OCI-LY7 (cell line): ENCODE measurements at regions not wholly inside any gene's neighbourhood (a gene's known extent, or its start where the extent isn't known, plus 50 kb on each side); places are given as distances from the start of the nearest gene placed in this dataset.

ENCODE experiments used
- BruUV-seq: library from RNA; stranded (reverse); fragments of 400-500 nt; replicated peaks from 2 replicates; lab custom pipeline; 2021; lab: Mats Ljungman, UMichigan
- CTCF ChIA-PET: fragments of 300-600 bp; sonication (Branson Sonifier 250); formaldehyde crosslinking; loops from one replicate; lab custom pipeline; 2022; ENCODE audit warnings: antibody characterized with exemption; ENCODE audit not compliant: unreplicated experiment; lab: Charles Lee
- POLR2A ChIA-PET: fragments of 300-600 bp; sonication (Branson Sonifier 250); formaldehyde crosslinking; loops from one replicate; lab custom pipeline; 2022; ENCODE audit warnings: antibody characterized with exemption; lab: Charles Lee
- DNase-seq: peaks from one replicate; pipeline ENCODE4 v3.0.0-alpha.2; 2015; ENCODE audit warnings: low spot score
- H2AFZ ChIP-seq: fragments of 200-600 bp; sonication (generic), shearing (Covaris generic); 2 replicates; pipeline ENCODE4 v1.6.1; 2014; ENCODE audit warnings: mild to moderate bottlenecking, antibody characterized with exemption, low read length, moderate library complexity
- H3K27ac ChIP-seq: fragments of 200-600 bp; sonication (generic); 2 replicates; pipeline ENCODE4 v1.5.1; 2014; ENCODE audit warnings: mixed run types, low read depth, mild to moderate bottlenecking, moderate library complexity, low read length, inconsistent platforms; ENCODE audit not compliant: poor library complexity, severe bottlenecking
- H3K36me3 ChIP-seq: fragments of 200-600 bp; sonication (generic); 2 replicates; pipeline ENCODE4 v1.6.1; 2014; ENCODE audit warnings: mild to moderate bottlenecking, antibody characterized with exemption, low read length, moderate library complexity, mixed read lengths; ENCODE audit not compliant: insufficient read depth
- H3K4me1 ChIP-seq: fragments of 200-600 bp; sonication (generic); 2 replicates; pipeline ENCODE4 v1.5.1; 2014; ENCODE audit warnings: mild to moderate bottlenecking, low read length; ENCODE audit not compliant: insufficient read depth, poor library complexity, severe bottlenecking
- H3K4me2 ChIP-seq: fragments of 200-600 bp; sonication (generic); 2 replicates; pipeline ENCODE4 v1.6.1; 2014; ENCODE audit warnings: mild to moderate bottlenecking, low read length
- H3K4me3 ChIP-seq: fragments of 200-600 bp; sonication (generic); 2 replicates; pipeline ENCODE4 v1.5.1; 2014; ENCODE audit warnings: mild to moderate bottlenecking, low read depth, low read length; ENCODE audit not compliant: poor library complexity, severe bottlenecking
- H3K79me2 ChIP-seq: fragments of 200-600 bp; sonication (generic); 2 replicates; pipeline ENCODE4 v1.6.1; 2016; ENCODE audit warnings: low read depth, mild to moderate bottlenecking, low read length, moderate library complexity, mixed read lengths; ENCODE audit not compliant: insufficient read depth
- H3K9me2 ChIP-seq: fragments of 200-600 bp; sonication (generic); 2 replicates; pipeline ENCODE4 v1.6.1; 2016; ENCODE audit warnings: mild to moderate bottlenecking, low read length, mixed read lengths; ENCODE audit not compliant: insufficient read depth
- H3K9me3 ChIP-seq: fragments of 200-600 bp; sonication (generic); 2 replicates; pipeline ENCODE4 v1.6.1; 2014; ENCODE audit warnings: mild to moderate bottlenecking, mixed run types, low read length, mixed read lengths
- H4K20me1 ChIP-seq: fragments of 200-600 bp; sonication (generic); 2 replicates; pipeline ENCODE4 v1.6.1; 2014; ENCODE audit warnings: mild to moderate bottlenecking, antibody characterized with exemption, low read length, moderate library complexity, mixed read lengths; ENCODE audit not compliant: insufficient read depth
- EZH2phosphoT487 ChIP-seq: fragments of 200-600 bp; sonication (generic); IDR thresholded peaks from 2 replicates; pipeline ENCODE4 v1.6.1; 2018; ENCODE audit warnings: low read depth, borderline replicate concordance, mild to moderate bottlenecking, mixed run types, antibody characterized with exemption, low read length, moderate library complexity, mixed read lengths
- intact Hi-C: fragments of 100-400 bp; cut with micrococcal nuclease; formaldehyde crosslinking; loops from one replicate; pipeline ENCODE4 v1.10.0; 2022; ENCODE audit not compliant: unreplicated experiment
- TF ChIP-seq, protein P1 (sequence below): fragments of 200-600 bp; sonication (generic); conservative IDR thresholded peaks from 2 replicates; pipeline ENCODE4 v1.5.1; 2014; ENCODE audit warnings: mild to moderate bottlenecking, antibody characterized with exemption, low read length, moderate library complexity, mixed read lengths

DNA sequence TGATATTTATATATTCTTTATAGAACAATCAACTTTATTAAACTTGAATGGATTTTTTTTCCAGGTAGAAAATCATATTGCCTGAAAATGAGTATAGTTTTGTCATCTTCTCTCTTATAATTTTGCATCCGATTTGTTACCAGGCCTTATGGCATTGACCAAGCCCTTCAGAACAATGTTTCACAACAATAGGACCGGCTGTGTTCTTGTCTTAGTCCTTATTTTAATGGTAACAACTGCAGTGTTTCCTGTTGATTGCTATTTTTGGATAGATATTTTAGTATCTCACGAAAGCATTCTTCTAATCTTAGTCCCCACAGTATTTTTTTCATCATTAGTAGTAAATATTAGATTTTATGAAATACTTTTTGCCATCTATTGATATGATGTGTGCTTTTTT is 88.1 kb upstream of the ANKRD34C start:
- TF ChIP-seq, protein P1, sequence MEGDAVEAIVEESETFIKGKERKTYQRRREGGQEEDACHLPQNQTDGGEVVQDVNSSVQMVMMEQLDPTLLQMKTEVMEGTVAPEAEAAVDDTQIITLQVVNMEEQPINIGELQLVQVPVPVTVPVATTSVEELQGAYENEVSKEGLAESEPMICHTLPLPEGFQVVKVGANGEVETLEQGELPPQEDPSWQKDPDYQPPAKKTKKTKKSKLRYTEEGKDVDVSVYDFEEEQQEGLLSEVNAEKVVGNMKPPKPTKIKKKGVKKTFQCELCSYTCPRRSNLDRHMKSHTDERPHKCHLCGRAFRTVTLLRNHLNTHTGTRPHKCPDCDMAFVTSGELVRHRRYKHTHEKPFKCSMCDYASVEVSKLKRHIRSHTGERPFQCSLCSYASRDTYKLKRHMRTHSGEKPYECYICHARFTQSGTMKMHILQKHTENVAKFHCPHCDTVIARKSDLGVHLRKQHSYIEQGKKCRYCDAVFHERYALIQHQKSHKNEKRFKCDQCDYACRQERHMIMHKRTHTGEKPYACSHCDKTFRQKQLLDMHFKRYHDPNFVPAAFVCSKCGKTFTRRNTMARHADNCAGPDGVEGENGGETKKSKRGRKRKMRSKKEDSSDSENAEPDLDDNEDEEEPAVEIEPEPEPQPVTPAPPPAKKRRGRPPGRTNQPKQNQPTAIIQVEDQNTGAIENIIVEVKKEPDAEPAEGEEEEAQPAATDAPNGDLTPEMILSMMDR: no peak
- TF ChIP-seq EZH2phosphoT487: no peak
- POLR2A ChIA-PET: no interaction called here
- CTCF ChIA-PET: no interaction called here

DNA sequence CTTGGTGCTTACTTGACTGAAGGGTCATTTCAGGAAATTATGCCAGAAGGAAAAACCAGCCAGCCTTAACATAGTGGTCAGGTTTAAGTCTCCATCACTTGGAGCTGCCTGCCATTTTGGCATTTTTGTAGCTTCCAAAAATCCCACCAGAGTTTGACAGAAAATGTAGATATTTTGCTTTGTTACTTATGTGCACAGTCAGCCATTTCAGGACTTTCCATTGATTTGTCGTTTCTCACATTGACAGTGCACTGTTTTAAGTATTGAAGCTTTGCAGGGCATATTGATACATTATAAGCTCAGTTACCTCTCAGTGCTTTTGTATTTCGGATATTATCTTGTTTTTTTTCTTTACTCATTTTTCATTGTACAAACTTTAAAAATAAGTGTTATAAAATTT is 89.0 kb upstream of the ANKRD34C start:
- Histone ChIP-seq H3K79me2 (no peaks in the 10 kb centered on the region), H3K4me1 (no peaks in the 10 kb centered on the region), H3K36me3 (no peaks in the 10 kb centered on the region), H2AFZ (no peak overlapping the region), H4K20me1 (no peaks in the 10 kb centered on the region), H3K4me3 (no peak overlapping the region), H3K9me2 (no peaks in the 10 kb centered on the region), H3K4me2 (no peak overlapping the region), H3K9me3 (no peaks in the 10 kb centered on the region), H3K27ac (no peak overlapping the region)
- ChIA-PET POLR2A (interaction anchor here (0.7 kb wide), 1 partner anchor 174 kb away, joined by 3 read pairs; no protein-coding TSS in a partner anchor), CTCF (no interaction called here)
- intact Hi-C loops: no loop called here
- no TSS peak for BruUV-seq
- no peak for DNase-seq
- TF ChIP-seq, protein P1: no peak
- TF ChIP-seq EZH2phosphoT487: no peak

More for the DNA sequence above, 88.1 kb upstream of the ANKRD34C start:
- no peaks in the 10 kb centered on the region for H4K20me1 ChIP-seq
- no peak for DNase-seq
- no peaks in the 10 kb centered on the region for H3K9me2 ChIP-seq
- H3K9me3 ChIP-seq: no peaks in the 10 kb centered on the region
- H2AFZ ChIP-seq: no peak overlapping the region
- no peak overlapping the region for H3K4me3 ChIP-seq
- no peaks in the 10 kb centered on the region for H3K4me1 ChIP-seq
- H3K4me2 ChIP-seq: no peak overlapping the region
- no peaks in the 10 kb centered on the region for H3K79me2 ChIP-seq
- no peaks in the 10 kb centered on the region for H3K36me3 ChIP-seq
- no TSS peak for BruUV-seq
- intact Hi-C loops: no loop called here
- no peak overlapping the region for H3K27ac ChIP-seq

DNA sequence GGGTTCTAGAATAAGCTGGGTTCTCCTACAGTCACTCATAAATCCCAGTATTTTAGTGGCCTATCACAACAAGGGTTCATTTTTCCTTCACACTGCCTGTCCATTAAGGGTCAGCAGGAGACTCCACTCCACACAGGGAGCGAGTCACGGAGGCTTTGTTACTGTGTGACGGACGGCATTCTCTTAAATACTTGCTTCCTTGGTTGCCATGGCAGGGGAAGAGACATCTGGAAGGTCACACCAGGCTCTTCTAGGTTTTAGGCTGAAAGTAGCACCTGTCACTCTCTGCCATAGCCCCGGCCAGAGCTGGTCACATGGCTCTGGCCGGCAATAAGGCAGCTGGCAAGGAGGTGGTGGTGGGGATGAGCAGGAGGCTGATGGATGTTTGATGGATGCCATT is 89.4 kb upstream of the ANKRD34C start:
- POLR2A ChIA-PET: interaction anchor here (0.7 kb wide), 2 partner anchors 85 to 175 kb away, joined by 3 read pairs; no protein-coding TSS in a partner anchor
- no peaks in the 10 kb centered on the region for H3K4me1 ChIP-seq

More for the DNA sequence above, 89.4 kb upstream of the ANKRD34C start:
- no peak overlapping the region for H3K4me3 ChIP-seq
- intact Hi-C loops: no loop called here
- H3K9me3 ChIP-seq: no peaks in the 10 kb centered on the region
- H2AFZ ChIP-seq: no peak overlapping the region
- H3K9me2 ChIP-seq: no peaks in the 10 kb centered on the region
- no peaks in the 10 kb centered on the region for H3K36me3 ChIP-seq
- H3K27ac ChIP-seq: no peak overlapping the region
- CTCF ChIA-PET: interaction anchor here (0.8 kb wide), 1 partner anchor 9 kb away, joined by 3 read pairs; no protein-coding TSS in a partner anchor
- TF ChIP-seq, protein P1: no peak
- no peaks in the 10 kb centered on the region for H4K20me1 ChIP-seq
- H3K4me2 ChIP-seq: no peak overlapping the region
- DNase-seq: no peak
- H3K79me2 ChIP-seq: no peaks in the 10 kb centered on the region
- BruUV-seq: no TSS peak
